CD14-positive monocyte (primary cell): ENCODE measurements at regions not wholly inside any gene's neighbourhood (a gene's known extent, or its start where the extent isn't known, plus 50 kb on each side); places are given as distances from the start of the nearest gene placed in this dataset.
"Not testable (repeated sequence)": the region's sequence is repeated elsewhere in the genome, so short reads cannot be mapped to it uniquely, and the experiment has no call there.

ENCODE experiments used
- DNase-seq, 3 donors: peaks; one replicate each; pipeline ENCODE4 v3.0.0-alpha.2; 2011 to 2022
- H2AFZ ChIP-seq: 2 replicates; pipeline ENCODE4 v1.6.0; 2012; ENCODE audit warnings: mild to moderate bottlenecking, low read depth, low read length, inconsistent platforms; ENCODE audit not compliant: insufficient read depth, poor library complexity, severe bottlenecking
- H3K27ac ChIP-seq, 2 donors: 1 replicate in 1 of 2; 2 replicates in 1 of 2; pipeline ENCODE4 v1.5.1; 2012 to 2013; ENCODE audit warnings: low read length in 2 of 2, control low read depth in 1 of 2, inconsistent platforms in 1 of 2, low read depth in 1 of 2, mild to moderate bottlenecking in 1 of 2
- H3K27me3 ChIP-seq, 2 donors: one replicate each; pipeline versions ENCODE4 v1.6.0 to v1.6.1; 2011 to 2013; ENCODE audit warnings: low read length in 2 of 2; ENCODE audit not compliant: control insufficient read depth in 2 of 2, insufficient read depth in 2 of 2
- H3K36me3 ChIP-seq, 2 donors: replicated peaks in 1 of 2; 1 replicate in 1 of 2; 2 replicates in 1 of 2; pipeline versions ENCODE4 v1.5.1 to v1.6.1; 2012 to 2013; ENCODE audit warnings: low read length in 2 of 2, control low read depth in 1 of 2, inconsistent platforms in 1 of 2, mild to moderate bottlenecking in 1 of 2; ENCODE audit not compliant: insufficient read depth in 2 of 2, control insufficient read depth in 1 of 2
- H3K4me1 ChIP-seq, 2 donors: 1 replicate in 1 of 2; 2 replicates in 1 of 2; pipeline versions ENCODE4 v1.5.1 to v1.6.1; 2012 to 2013; ENCODE audit warnings: low read length in 2 of 2, control low read depth in 1 of 2, inconsistent platforms in 1 of 2, mild to moderate bottlenecking in 1 of 2, moderate library complexity in 1 of 2; ENCODE audit not compliant: insufficient read depth in 2 of 2, control insufficient read depth in 1 of 2
- H3K4me2 ChIP-seq: replicated peaks from 2 replicates; pipeline ENCODE3; 2012; ENCODE audit warnings: low read length, moderate library complexity, mild to moderate bottlenecking; ENCODE audit not compliant: poor library complexity, severe bottlenecking; ENCODE audit errors: extremely low read depth
- H3K4me3 ChIP-seq, 3 experiments: fragments of 200-600 bp in 1 of 3; sonication (generic) in 1 of 3; replicated peaks in 1 of 3; 1 replicate in 2 of 3; 2 replicates in 1 of 3; pipeline ENCODE4 v1.5.1; 2011 to 2013; ENCODE audit warnings: low read length in 3 of 3, mild to moderate bottlenecking in 3 of 3, control low read depth in 2 of 3, low read depth in 2 of 3, inconsistent platforms in 1 of 3, moderate library complexity in 1 of 3
- H3K79me2 ChIP-seq: 2 replicates; pipeline ENCODE4 v1.6.0; 2012; ENCODE audit warnings: mild to moderate bottlenecking, control low read depth, inconsistent platforms, low read length, moderate library complexity; ENCODE audit not compliant: insufficient read depth
- H3K9ac ChIP-seq: 2 replicates; pipeline ENCODE4 v1.6.0; 2017; ENCODE audit warnings: low read length, mild to moderate bottlenecking; ENCODE audit not compliant: insufficient read depth, poor library complexity, severe bottlenecking
- H3K9me3 ChIP-seq, 2 donors: replicated peaks in 1 of 2; 1 replicate in 1 of 2; 2 replicates in 1 of 2; pipeline versions ENCODE4 v1.5.1 to v1.6.1; 2012 to 2013; ENCODE audit warnings: low read length in 2 of 2, control low read depth in 1 of 2; ENCODE audit not compliant: control insufficient read depth in 1 of 2, insufficient read depth in 1 of 2
- H4K20me1 ChIP-seq: 2 replicates; pipeline ENCODE4 v1.6.0; 2012; ENCODE audit warnings: mild to moderate bottlenecking, low read length, control low read depth, moderate library complexity; ENCODE audit not compliant: insufficient read depth
- H3K27ac Mint-ChIP-seq, 7 donors: one replicate each; pipeline ENCODE4 v1.8.0; 2020; ENCODE audit warnings: mild to moderate bottlenecking in 7 of 7, mixed read lengths in 7 of 7, moderate library complexity in 6 of 7, inconsistent platforms in 2 of 7
- H3K27me3 Mint-ChIP-seq, 3 donors: one replicate each; pipeline ENCODE4 v1.8.0; 2021 to 2022; ENCODE audit warnings: low read depth in 3 of 3, mild to moderate bottlenecking in 3 of 3, mixed read lengths in 3 of 3, moderate library complexity in 3 of 3, inconsistent platforms in 1 of 3
- H3K36me3 Mint-ChIP-seq, 2 donors: one replicate each; pipeline ENCODE4 v1.8.0; 2020; ENCODE audit warnings: mixed read lengths in 2 of 2, inconsistent platforms in 1 of 2, mild to moderate bottlenecking in 1 of 2
- H3K4me1 Mint-ChIP-seq: one replicate; pipeline ENCODE4 v1.8.0; 2020; ENCODE audit warnings: mild to moderate bottlenecking, mixed read lengths
- H3K4me3 Mint-ChIP-seq, 2 donors: one replicate each; pipeline ENCODE4 v1.8.0; 2020; ENCODE audit warnings: mild to moderate bottlenecking in 2 of 2, mixed read lengths in 2 of 2, moderate library complexity in 1 of 2
- H3K9me3 Mint-ChIP-seq, 7 donors: one replicate each; pipeline ENCODE4 v1.8.0; 2020 to 2022; ENCODE audit warnings: mixed read lengths in 7 of 7, mild to moderate bottlenecking in 6 of 7, moderate library complexity in 6 of 7, inconsistent platforms in 2 of 7
- CTCF ChIP-seq: fragments of 200-600 bp; IDR thresholded peaks from one replicate; pipeline ENCODE4 v1.8.0; 2022; ENCODE audit warnings: antibody characterized with exemption, mild to moderate bottlenecking
- WGBS: methylation state at CpG from one replicate; pipeline ENCODE4 v1.1.5; 2013; ENCODE audit warnings: missing lambda C conversion rate; ENCODE audit not compliant: insufficient coverage; 5-methylcytosine and 5-hydroxymethylcytosine counted together
- intact Hi-C, 2 donors: fragments of 100-400 bp; cut with micrococcal nuclease; formaldehyde crosslinking; loops; one replicate each; pipeline versions ENCODE4 v1.15.0 to v1.15.1; 2023

- intact Hi-C loops, result no loop called here
- no peaks in the 10 kb centered on the region for H3K79me2 ChIP-seq
- H3K4me1 ChIP-seq, result no peaks in the 10 kb centered on the region
- WGBS, result 70% methylated on average over 3 of the region's 6 CpGs
- H3K27me3 ChIP-seq, result no peaks in the 10 kb centered on the region
- Mint-ChIP-seq H3K4me3 (no peak overlapping the region), H3K27ac (no peak overlapping the region), H3K9me3 (no peaks in the 10 kb centered on the region), H3K36me3 (no peaks in the 10 kb centered on the region), H3K4me1 (no peaks in the 10 kb centered on the region), H3K27me3 (peaks cover 0 to 12% (median 4%) of the 10 kb centered on the region in 3 donors)
- no peak overlapping the region for H3K4me2 ChIP-seq
- H3K9me3 ChIP-seq, result no peaks in the 10 kb centered on the region
- H3K4me3 ChIP-seq, result no peak overlapping the region
- DNase-seq, result no peak
- no peak for TF ChIP-seq CTCF
- no peak overlapping the region for H3K9ac ChIP-seq
- H3K27ac ChIP-seq, result no peak overlapping the region
- H4K20me1 ChIP-seq, result no peaks in the 10 kb centered on the region
- no peaks in the 10 kb centered on the region for H3K36me3 ChIP-seq
- H2AFZ ChIP-seq, result no peak overlapping the region
These were observed 91.9 kb upstream of the VGLL4 start for GRCh38 chr3:11735638-11736037.

DNA sequence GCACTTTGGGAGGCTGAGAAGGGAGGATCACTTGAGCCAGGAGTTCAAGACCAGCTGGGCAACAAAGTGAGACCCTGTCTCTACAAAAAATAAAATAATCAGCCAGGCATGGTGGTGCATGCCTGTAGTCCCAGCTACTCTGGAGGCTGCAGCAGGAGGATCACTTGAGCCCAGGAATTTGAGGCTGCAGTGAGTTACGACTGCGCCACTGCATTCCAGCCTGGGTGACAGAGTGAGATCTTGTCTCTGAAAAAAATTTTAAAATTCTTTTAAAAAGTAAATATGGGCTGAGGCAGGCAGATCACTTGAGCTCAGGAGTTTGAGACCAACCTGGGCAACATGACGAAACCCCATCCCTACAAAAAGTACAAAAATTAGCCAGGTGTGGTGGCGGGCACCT is 91.4 kb upstream of the VGLL4 start:
- DNase-seq, H3K36me3 ChIP-seq, H2AFZ ChIP-seq, H3K9me3 Mint-ChIP-seq, H3K27me3 ChIP-seq, H3K79me2 ChIP-seq, H3K36me3 Mint-ChIP-seq, H3K4me2 ChIP-seq, H3K4me1 ChIP-seq, H3K9me3 ChIP-seq, H3K4me1 Mint-ChIP-seq, H3K4me3 ChIP-seq, H3K27ac Mint-ChIP-seq, H3K9ac ChIP-seq, intact Hi-C loops, H3K4me3 Mint-ChIP-seq, H4K20me1 ChIP-seq, H3K27ac ChIP-seq: not testable (repeated sequence)
- 83% methylated on average over 1 of the region's 4 CpGs for WGBS
- H3K27me3 Mint-ChIP-seq, result peaks cover 2 to 13% (median 5%) of the 10 kb centered on the region in 3 donors
